A673 (cell line): ENCODE measurements at regions not wholly inside any gene's neighbourhood (a gene's known extent, or its start where the extent isn't known, plus 50 kb on each side); places are given as distances from the start of the nearest gene placed in this dataset.

Experiments
- EZH2 ChIP-seq: fragments of 200-600 bp; sonication (generic); IDR thresholded peaks from 2 replicates; pipeline ENCODE4 v1.6.1; 2017; ENCODE audit warnings: borderline replicate concordance, low read depth, mild to moderate bottlenecking, mixed read lengths, antibody characterized with exemption, low read length; ENCODE audit not compliant: poor library complexity, severe bottlenecking
- TF ChIP-seq, protein P1 (sequence below): fragments of 300-800, 200-600 bp; sonication (generic); conservative IDR thresholded peaks from 2 replicates; pipeline ENCODE4 v1.5.1; 2017; ENCODE audit warnings: low read depth, mild to moderate bottlenecking, antibody characterized with exemption, low read length, moderate library complexity, mixed read lengths

GRCh38 chr6:4616311-4616710 lies 159.9 kb upstream of the CDYL start:
- TF ChIP-seq, protein P1, sequence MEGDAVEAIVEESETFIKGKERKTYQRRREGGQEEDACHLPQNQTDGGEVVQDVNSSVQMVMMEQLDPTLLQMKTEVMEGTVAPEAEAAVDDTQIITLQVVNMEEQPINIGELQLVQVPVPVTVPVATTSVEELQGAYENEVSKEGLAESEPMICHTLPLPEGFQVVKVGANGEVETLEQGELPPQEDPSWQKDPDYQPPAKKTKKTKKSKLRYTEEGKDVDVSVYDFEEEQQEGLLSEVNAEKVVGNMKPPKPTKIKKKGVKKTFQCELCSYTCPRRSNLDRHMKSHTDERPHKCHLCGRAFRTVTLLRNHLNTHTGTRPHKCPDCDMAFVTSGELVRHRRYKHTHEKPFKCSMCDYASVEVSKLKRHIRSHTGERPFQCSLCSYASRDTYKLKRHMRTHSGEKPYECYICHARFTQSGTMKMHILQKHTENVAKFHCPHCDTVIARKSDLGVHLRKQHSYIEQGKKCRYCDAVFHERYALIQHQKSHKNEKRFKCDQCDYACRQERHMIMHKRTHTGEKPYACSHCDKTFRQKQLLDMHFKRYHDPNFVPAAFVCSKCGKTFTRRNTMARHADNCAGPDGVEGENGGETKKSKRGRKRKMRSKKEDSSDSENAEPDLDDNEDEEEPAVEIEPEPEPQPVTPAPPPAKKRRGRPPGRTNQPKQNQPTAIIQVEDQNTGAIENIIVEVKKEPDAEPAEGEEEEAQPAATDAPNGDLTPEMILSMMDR = no peak
- no peak for TF ChIP-seq EZH2
